ENCODE measurements at regions not wholly inside any gene's neighbourhood (a gene's known extent, or its start where the extent isn't known, plus 50 kb on each side); places are given as distances from the start of the nearest gene placed in this dataset.

- DNase-seq (ENCODE audit: low read depth), result no peak
Measured at GRCh38 chr1:182122256-182122912, 60.9 kb upstream of the ZNF648 start.

GRCh38 chr1:182121787-182122186 is 60.3 kb upstream of the ZNF648 start:
- DNase-seq (ENCODE audit: low read depth), result no peak

- DNase-seq (ENCODE audit: low read depth), result no peak
Measured at GRCh38 chr1:182120411-182121258, 59.1 kb upstream of the ZNF648 start.

- DNase-seq (ENCODE audit: low read depth), result no peak
Measured at GRCh38 chr1:182119631-182120030, 58.1 kb upstream of the ZNF648 start.

GRCh38 chr1:182118851-182119250 is 57.3 kb upstream of the ZNF648 start:
- no peak for DNase-seq (ENCODE audit: low read depth)

GRCh38 chr1:182114627-182115023 is 53.1 kb upstream of the ZNF648 start:
- DNase-seq (ENCODE audit: low read depth), result no peak

GRCh38 chr1:182113879-182114626 is 52.5 kb upstream of the ZNF648 start:
- no peak for DNase-seq (ENCODE audit: low read depth)

GRCh38 chr1:182111496-182111895 is 50.0 kb upstream of the ZNF648 start:
- no peak for DNase-seq (ENCODE audit: low read depth)

Data from activated T-cell treated with anti-CD3 and anti-CD28 coated beads for 48 hours (primary cell).